NCI-H748 treated with DMSO at 0.1 percent for 48 hours (cell line): ENCODE measurements at regions not wholly inside any gene's neighbourhood (a gene's known extent, or its start where the extent isn't known, plus 50 kb on each side); places are given as distances from the start of the nearest gene placed in this dataset.
"Not testable (repeated sequence)": the region's sequence is repeated elsewhere in the genome, so short reads cannot be mapped to it uniquely, and the experiment has no call there.

Experiments
- DNase-seq: peaks from one replicate; lab custom pipeline; 2025; lab: John Stamatoyannopoulos, UW

DNA sequence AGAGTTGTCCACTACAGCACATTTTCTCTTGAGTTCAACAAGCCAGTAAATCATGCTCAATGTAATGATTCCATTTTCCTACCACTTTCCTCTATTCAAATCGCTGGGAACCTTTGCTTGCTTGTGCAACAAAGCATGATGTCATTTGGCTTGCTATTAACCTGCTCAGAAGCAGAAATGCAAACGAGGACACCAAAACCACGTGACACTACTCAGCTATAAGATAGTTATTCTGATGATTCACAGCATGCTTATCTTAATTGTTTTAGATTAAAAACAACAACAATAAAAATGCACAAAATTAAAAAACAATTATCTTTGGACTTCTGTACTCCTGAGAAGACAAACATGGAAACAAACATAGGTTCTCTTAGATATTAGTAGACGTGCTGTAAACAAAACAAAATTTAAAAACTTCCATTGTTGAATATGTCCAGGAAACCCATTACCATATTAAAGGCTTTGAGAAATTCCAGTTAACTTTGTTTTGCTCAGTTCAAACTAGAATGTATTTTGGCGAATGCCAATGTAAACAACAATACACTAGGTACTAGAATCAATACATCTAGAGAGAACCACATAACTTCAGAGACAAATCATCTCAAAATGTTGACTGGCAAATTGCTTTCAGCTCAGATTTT is 77.5 kb upstream of the KRAS start:
- no peak for DNase-seq

- no peak for DNase-seq
Observed at GRCh38 chr12:25327321-25327720, 76.6 kb upstream of the KRAS start.

- no peak for DNase-seq
Observed at GRCh38 chr12:25326326-25326725, 75.6 kb upstream of the KRAS start.

- DNase-seq = no peak
Observed at GRCh38 chr12:25324861-25325260, 74.1 kb upstream of the KRAS start.

DNA sequence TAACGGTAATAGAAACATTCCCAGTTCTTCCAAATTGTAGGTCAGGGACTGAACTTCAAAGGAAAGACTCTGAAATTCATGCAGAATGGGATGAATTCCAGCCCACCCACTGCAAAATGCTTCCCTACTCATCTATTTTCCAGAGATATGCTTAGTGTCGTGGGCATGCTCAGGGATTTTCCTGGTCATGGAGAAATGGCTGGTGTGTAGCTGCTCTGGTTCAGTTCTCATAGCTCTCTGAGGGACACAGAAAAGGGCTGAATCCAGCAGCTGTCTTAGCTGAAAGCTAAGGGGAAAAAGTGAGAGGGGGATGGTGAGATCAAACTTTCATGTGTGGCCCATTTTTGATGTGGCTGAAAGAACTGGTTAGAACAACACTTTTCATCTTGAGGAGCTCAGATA is 72.9 kb upstream of the KRAS start:
- DNase-seq = no peak

- DNase-seq = no peak
Observed at GRCh38 chr12:25322918-25323531, 72.3 kb upstream of the KRAS start.

- no peak for DNase-seq
Observed at GRCh38 chr12:25322351-25322750, 71.6 kb upstream of the KRAS start.

GRCh38 chr12:25321772-25322171 is 71.0 kb upstream of the KRAS start:
- no peak for DNase-seq

- DNase-seq = no peak
Observed at GRCh38 chr12:25320123-25321006, 69.6 kb upstream of the KRAS start.

DNA sequence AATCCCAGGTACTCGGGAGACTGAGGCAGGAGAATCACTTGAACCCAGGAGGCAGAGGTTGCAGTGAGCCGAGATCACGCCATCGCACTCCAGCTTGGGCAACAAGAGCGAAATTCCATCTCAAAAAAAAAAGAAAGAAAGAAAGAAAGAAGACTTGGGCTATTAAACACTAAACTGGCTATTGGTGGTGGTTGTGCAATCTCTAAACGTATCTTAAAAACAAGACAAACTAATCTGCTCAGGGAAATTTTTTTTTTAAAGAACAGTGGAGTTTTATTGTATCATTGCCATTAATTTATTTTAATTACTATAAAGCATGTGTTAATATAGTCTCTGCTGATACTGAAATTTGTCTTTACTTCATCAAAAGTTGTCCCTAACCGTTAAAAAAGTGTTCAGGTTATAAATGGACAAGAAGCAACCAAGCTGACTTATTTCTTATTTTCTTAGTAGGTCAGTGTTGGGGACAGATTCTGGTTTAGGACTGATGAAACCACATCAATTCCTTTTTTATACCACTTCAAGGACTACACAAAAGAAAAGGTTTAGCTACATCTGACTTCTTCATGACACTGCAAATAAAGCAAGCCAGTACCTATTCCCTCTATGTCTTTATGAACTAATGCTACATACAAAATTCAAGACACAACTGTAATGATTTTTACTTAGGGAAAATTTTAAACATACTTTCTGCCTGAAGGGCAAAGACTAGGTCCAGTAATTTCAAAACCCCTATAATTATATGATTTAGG is 68.7 kb upstream of the KRAS start:
- no peak for DNase-seq

- no peak for DNase-seq
Observed at GRCh38 chr12:25317553-25317952, 66.8 kb upstream of the KRAS start.

- no peak for DNase-seq
Observed at GRCh38 chr12:25315388-25315787, 64.7 kb upstream of the KRAS start.

GRCh38 chr12:25313266-25313990 is 62.7 kb upstream of the KRAS start:
- not testable (repeated sequence) for DNase-seq

GRCh38 chr12:25311506-25311905 is 60.8 kb upstream of the KRAS start:
- DNase-seq = no peak

GRCh38 chr12:25310071-25310470 is 59.3 kb upstream of the KRAS start:
- not testable (repeated sequence) for DNase-seq

DNA sequence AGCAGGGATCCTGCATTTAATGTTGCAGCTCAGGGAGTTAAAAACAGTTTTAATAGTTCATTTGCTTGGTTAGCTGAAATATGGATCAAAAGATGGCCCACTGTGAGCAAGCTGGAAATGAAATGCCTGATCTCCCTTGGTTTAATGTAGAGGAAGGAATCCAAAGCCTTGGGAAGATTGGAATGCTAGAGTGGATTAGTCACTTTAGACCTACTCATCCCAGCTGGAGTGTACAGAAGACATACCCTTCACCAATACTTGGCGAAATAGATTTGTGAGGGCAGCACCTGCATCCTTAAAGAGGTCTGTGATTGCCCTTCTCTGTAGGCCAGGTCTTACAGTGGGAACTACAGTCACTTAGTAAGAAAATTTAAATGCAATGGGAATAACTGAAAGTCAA is 58.0 kb upstream of the KRAS start:
- no peak for DNase-seq

- DNase-seq = no peak
Observed at GRCh38 chr12:25307818-25308217, 57.1 kb upstream of the KRAS start.

- no peak for DNase-seq
Observed at GRCh38 chr12:25301798-25302197, 51.1 kb upstream of the KRAS start.
